ENCODE measurements at regions not wholly inside any gene's neighbourhood (a gene's known extent, or its start where the extent isn't known, plus 50 kb on each side); places are given as distances from the start of the nearest gene placed in this dataset.
"Not testable (repeated sequence)": the region's sequence is repeated elsewhere in the genome, so short reads cannot be mapped to it uniquely, and the experiment has no call there.

- intact Hi-C loops (cut with micrococcal nuclease; ENCODE audit: unreplicated experiment): no loop called here
- POLR2A ChIA-PET: no interaction called here
- BruUV-seq (replicated peaks): no TSS peak
- in situ Hi-C loops (cut with HindIII; ENCODE audit: low pct_unique_long_range_greater_than_20kb, low sequenced_read_pairs): no loop called here
- H3K27me3 ChIP-seq (ENCODE audit: control insufficient read depth, insufficient read depth, low read length): no peaks in the 10 kb centered on the region
- TF ChIP-seq TCF7L2 (IDR thresholded peaks at IDR 0.05; ENCODE audit: low read depth, low read length) (no peak), CTCF (IDR thresholded peaks at IDR 0.05) (no peak), REST (IDR thresholded peaks at IDR 0.05; ENCODE audit: insufficient read depth in 1 of 2, low read depth in 2 of 2, low read length in 1 of 2) (no peak), POLR2AphosphoS5 (IDR thresholded peaks at IDR 0.05; ENCODE audit: low read depth, low read length) (no peak), SIN3A (IDR thresholded peaks at IDR 0.05; ENCODE audit: borderline replicate concordance, insufficient read depth, low read depth, low read length) (no peak)
- H3K9me3 ChIP-seq (ENCODE audit: control insufficient read depth, insufficient read depth, low read depth, low read length): no peaks in the 10 kb centered on the region
- no peak for ATAC-seq
- no peaks in the 10 kb centered on the region for H3K36me3 ChIP-seq (ENCODE audit: control insufficient read depth, insufficient read depth, low read length)
- DNase-seq (ENCODE audit: low read depth, low spot score): no peak
- no peak overlapping the region for H3K27ac ChIP-seq (ENCODE audit: low read length)
- H3K4me3 ChIP-seq (ENCODE audit: low read depth in 2 of 2, low read length in 2 of 2): no peak overlapping the region
- no peaks in the 10 kb centered on the region for H3K4me1 ChIP-seq (ENCODE audit: control insufficient read depth, insufficient read depth, low read length)
- CTCF ChIA-PET: interaction anchor here (0.7 kb wide), 1 partner anchor 688 kb away, joined by 5 read pairs; no protein-coding TSS in a partner anchor
Observed at GRCh38 chrX:56928546-56928945, 66.8 kb downstream of the SPIN3 start.

GRCh38 chrX:56920998-56921348 lies 74.4 kb downstream of the SPIN3 start:
- H3K4me1 ChIP-seq (ENCODE audit: control insufficient read depth, insufficient read depth, low read length); ATAC-seq; CTCF ChIA-PET; H3K27ac ChIP-seq (ENCODE audit: low read length); H3K27me3 ChIP-seq (ENCODE audit: control insufficient read depth, insufficient read depth, low read length); DNase-seq (ENCODE audit: low read depth, low spot score); H3K36me3 ChIP-seq (ENCODE audit: control insufficient read depth, insufficient read depth, low read length); H3K9me3 ChIP-seq (ENCODE audit: control insufficient read depth, insufficient read depth, low read depth, low read length); POLR2A ChIA-PET; BruUV-seq (replicated peaks); H3K4me3 ChIP-seq (ENCODE audit: low read depth in 2 of 2, low read length in 2 of 2); in situ Hi-C loops (cut with HindIII; ENCODE audit: low pct_unique_long_range_greater_than_20kb, low sequenced_read_pairs); intact Hi-C loops (cut with micrococcal nuclease; ENCODE audit: unreplicated experiment): not testable (repeated sequence)

- ChIA-PET POLR2A (no interaction called here), CTCF (no interaction called here)
- Histone ChIP-seq H3K9me3 (ENCODE audit: control insufficient read depth, insufficient read depth, low read depth, low read length) (no peaks in the 10 kb centered on the region), H3K27ac (ENCODE audit: low read length) (no peak overlapping the region), H3K27me3 (ENCODE audit: control insufficient read depth, insufficient read depth, low read length) (no peaks in the 10 kb centered on the region), H3K4me1 (ENCODE audit: control insufficient read depth, insufficient read depth, low read length) (no peaks in the 10 kb centered on the region), H3K36me3 (ENCODE audit: control insufficient read depth, insufficient read depth, low read length) (no peaks in the 10 kb centered on the region), H3K4me3 (ENCODE audit: low read depth in 2 of 2, low read length in 2 of 2) (no peak overlapping the region)
- intact Hi-C loops (cut with micrococcal nuclease; ENCODE audit: unreplicated experiment) (no loop called here), in situ Hi-C loops (cut with HindIII; ENCODE audit: low pct_unique_long_range_greater_than_20kb, low sequenced_read_pairs) (no loop called here)
- no TSS peak for BruUV-seq (replicated peaks)
- DNase-seq (ENCODE audit: low read depth, low spot score) (no peak), ATAC-seq (no peak)
- TF ChIP-seq TCF7L2 (IDR thresholded peaks at IDR 0.05; ENCODE audit: low read depth, low read length) (no peak), CTCF (IDR thresholded peaks at IDR 0.05) (no peak), SIN3A (IDR thresholded peaks at IDR 0.05; ENCODE audit: borderline replicate concordance, insufficient read depth, low read depth, low read length) (no peak), REST (IDR thresholded peaks at IDR 0.05; ENCODE audit: insufficient read depth in 1 of 2, low read depth in 2 of 2, low read length in 1 of 2) (no peak)
Observed at GRCh38 chrX:56920338-56920997, 74.9 kb downstream of the SPIN3 start.

Data from Panc1 (cell line).